A673 (cell line): ENCODE measurements at regions not wholly inside any gene's neighbourhood (a gene's known extent, or its start where the extent isn't known, plus 50 kb on each side); places are given as distances from the start of the nearest gene placed in this dataset.

ENCODE experiments used
- CTCF ChIP-seq: fragments of 300-800, 200-600 bp; sonication (generic); conservative IDR thresholded peaks from 2 replicates; pipeline ENCODE4 v1.5.1; 2017; ENCODE audit warnings: low read depth, mild to moderate bottlenecking, antibody characterized with exemption, low read length, moderate library complexity, mixed read lengths
- EZH2 ChIP-seq: fragments of 200-600 bp; sonication (generic); IDR thresholded peaks from 2 replicates; pipeline ENCODE4 v1.6.1; 2017; ENCODE audit warnings: borderline replicate concordance, low read depth, mild to moderate bottlenecking, mixed read lengths, antibody characterized with exemption, low read length; ENCODE audit not compliant: poor library complexity, severe bottlenecking

- TF ChIP-seq CTCF (no peak), EZH2 (no peak)
These were observed 59.9 kb upstream of the BOD1 start for GRCh38 chr5:173676375-173676774.
